HG03108 (cell line): ENCODE measurements at regions not wholly inside any gene's neighbourhood (a gene's known extent, or its start where the extent isn't known, plus 50 kb on each side); places are given as distances from the start of the nearest gene placed in this dataset.
A peak's percentile ranks its signal among the peaks of the same experiment; 100 is the strongest.

Experiments used
- ATAC-seq: cut with Tn5 transposase; IDR thresholded peaks from one replicate; pipeline ENCODE4 v1.9.1; 2021; ENCODE audit warnings: moderate library complexity; ENCODE audit not compliant: unreplicated experiment

DNA sequence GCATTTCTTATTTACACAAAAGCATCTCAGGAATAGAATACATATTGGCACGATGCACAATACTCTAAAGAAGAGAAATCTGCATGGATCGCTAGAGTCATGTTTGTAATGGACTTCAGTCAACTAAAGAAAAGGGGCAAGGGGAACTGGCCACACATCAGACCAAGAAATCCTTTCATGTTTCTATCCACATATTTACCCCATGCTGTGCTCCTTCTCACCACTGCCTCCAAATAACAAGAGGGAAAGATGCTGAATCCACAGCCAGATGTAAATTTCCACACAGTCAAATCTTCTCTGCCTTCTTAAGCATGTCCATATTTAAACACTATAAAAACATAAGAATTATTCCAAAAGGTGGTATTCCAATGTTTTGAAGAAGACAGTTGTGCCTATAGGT, 67.6 kb downstream of the COX18 start:
- no peak for ATAC-seq

DNA sequence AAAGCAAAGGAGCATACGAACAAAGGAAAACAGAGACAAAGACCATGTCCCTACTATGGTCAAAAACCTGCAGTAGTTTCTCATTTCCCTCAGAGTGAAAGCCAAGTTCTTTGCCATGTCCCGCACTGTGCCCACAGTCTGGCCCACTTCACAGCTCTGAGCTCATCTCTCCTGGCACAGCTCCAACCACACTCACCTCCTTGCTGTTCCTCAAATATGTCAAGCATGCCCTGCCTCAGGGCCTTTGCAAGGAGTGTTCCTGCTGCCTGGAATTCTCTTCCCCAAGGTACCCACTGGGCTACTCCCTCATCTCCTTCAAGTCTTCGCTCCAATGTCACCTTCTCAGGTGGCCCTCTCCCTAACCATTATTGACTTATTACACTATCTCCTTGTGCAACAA, 72.1 kb downstream of the COX18 start:
- ATAC-seq, result no peak

- no peak for ATAC-seq
These were observed 74.8 kb downstream of the COX18 start for GRCh38 chr4:72994670-72995069.

DNA sequence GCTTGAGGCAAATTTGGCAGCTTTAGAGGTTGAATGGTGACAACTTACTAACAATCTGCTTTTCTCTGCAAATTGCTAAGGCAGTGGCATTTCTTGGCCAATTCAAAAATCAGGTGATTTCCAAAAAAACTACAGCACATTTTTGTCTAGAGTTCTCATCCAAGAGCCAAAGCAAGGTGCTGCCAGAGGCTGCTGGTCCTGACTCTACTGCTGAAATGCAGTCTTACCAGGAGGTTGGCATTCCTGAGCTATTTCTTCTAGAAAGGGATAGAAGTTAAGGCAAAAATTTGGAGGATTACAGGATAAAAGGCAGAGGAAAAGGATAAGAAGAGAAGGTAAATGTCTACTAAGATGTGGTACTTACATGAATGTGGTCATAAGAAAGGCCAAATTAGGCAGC, 75.6 kb downstream of the COX18 start:
- no peak for ATAC-seq

GRCh38 chr4:72991873-72992272, 77.6 kb downstream of the COX18 start:
- ATAC-seq, result no peak

DNA sequence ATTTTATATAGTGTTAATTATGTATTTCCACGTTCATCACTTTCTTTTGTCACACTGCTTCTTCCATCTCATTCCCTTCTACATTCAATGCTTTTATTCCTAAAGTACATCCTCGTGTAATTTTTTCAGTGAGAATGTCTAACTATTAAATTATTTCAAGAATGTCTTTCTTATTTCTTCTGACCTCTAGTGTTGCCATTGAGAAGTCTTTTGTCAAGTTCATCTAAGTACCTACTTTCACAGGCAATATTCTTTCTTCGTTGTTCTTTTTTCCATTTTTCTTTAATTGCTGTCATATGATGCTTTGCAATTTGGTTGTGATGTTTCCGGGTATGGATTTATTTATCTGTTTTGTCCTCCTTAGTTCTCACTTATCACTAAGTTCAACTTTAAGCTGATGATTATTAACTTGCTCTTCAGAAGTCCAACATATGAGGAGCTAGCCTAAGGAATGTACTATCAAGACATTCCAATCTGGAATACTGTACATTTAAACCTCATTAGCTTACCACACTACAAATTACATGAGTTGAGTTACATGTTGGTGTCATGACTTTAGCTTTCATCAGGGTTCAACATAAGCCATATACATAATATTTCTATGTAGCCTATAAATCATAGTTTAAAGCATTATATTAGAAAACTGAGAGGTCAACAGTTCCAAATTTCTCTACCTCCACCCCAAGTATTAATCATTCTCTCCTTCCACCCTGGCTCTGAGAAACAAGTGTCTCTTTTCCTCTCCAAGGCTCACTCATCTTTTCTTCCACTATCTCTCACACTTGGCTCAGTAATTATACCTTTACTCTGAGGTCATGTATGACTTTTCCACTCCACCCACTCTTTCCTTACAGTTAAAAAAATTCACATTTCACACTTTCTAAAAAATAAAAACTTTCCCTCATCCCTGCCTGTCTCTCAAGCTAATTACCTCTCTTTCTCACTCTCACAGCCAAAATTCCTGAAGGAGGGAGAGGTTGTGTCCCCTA, 81.5 kb downstream of the COX18 start:
- no peak for ATAC-seq

- ATAC-seq, result no peak
These were observed 85.2 kb downstream of the COX18 start for GRCh38 chr4:72984351-72984750.

DNA sequence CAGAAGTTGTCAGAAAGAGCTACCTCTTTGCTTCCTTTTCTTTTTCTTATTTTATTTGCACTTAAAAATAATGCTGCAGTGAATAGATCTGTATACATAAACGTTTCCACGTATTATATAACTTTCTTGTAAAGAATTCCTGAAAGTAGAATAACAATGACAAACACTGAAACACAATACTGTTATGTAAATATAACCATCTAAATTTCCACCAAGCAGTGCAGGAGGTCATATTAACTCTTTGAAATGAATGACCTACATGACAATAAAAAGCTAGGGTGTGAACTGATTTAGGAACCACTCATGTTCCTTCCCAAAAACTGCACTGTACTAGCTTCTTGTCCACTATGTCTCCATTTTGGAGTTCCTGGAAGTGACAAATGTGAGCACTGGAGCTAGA, 85.8 kb downstream of the COX18 start:
- ATAC-seq, result no peak

DNA sequence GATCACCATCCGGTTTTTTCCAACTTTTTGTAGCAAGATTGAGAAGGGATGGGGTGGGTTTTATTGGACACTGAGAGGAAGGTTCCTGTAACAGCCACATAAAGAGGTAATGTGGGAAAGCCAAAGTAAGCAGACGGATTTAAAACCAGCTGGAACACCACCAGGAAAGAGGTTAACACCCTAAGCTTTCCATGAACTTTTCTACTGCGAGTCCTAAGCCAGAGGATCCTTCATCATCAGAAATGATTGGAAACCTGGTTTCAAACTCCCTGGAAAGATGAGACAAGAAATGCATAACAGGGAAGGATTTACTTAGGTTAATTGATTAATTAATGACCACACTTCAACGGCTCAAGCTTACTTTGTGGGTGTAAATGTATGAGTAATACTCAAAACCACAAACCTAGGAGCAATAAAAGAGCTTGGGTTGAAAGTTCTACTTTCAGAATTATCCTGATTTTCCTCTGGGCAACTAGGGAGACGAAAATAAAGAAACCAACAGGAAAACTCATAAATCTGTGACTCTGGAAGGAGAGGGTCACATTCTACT, 91.5 kb downstream of the COX18 start:
- no peak for ATAC-seq

- no peak for ATAC-seq
These were observed 94.1 kb downstream of the COX18 start for GRCh38 chr4:72975488-72975784.

- ATAC-seq, result no peak
These were observed 94.6 kb downstream of the COX18 start for GRCh38 chr4:72974694-72975487.

DNA sequence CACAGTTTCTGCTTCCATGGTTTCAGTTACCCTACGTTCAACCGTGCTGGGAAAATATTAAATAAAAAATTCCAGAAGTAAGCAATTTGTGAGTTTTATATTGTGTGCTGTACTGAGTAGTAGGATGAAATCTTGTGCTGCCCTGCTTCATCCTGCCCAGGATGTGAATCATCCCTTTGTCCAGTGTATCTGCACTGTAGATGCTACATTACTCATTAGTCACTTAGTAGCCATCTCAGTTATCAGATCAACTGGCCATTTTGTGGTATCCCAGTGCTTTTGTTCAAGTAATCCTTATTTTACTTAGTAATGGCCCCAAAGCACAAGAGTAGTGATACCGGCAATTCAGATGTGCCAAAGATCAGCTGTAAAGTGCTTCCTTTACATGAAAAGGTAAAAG, 97.9 kb downstream of the COX18 start:
- no peak for ATAC-seq

- no peak for ATAC-seq
These were observed 98.8 kb downstream of the COX18 start for GRCh38 chr4:72970756-72971155.

- no peak for ATAC-seq
These were observed 99.5 kb downstream of the COX18 start for GRCh38 chr4:72969976-72970375.

DNA sequence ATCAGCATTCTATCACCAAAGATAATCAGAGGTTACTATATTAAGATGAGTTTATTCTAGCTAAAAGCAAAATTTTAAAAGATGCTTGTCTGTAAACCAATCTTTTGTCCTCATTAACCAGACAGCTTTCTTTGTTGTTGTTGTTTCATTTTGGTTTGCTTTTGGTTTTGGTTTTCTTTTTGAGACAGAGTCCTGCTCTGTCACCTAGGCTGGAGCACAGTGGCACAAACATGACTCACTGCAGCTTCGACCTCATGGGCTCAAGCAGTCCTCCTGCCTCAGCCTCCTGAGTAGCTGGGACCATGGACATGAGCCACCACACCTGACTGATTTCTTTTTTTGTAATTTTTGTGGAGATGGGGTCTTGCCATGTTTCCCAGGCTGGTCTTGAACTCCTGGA, 102.9 kb downstream of the COX18 start:
- ATAC-seq, result peak; percentile 84

- ATAC-seq, result no peak
These were observed 110.1 kb downstream of the COX18 start for GRCh38 chr4:72959411-72959810.

DNA sequence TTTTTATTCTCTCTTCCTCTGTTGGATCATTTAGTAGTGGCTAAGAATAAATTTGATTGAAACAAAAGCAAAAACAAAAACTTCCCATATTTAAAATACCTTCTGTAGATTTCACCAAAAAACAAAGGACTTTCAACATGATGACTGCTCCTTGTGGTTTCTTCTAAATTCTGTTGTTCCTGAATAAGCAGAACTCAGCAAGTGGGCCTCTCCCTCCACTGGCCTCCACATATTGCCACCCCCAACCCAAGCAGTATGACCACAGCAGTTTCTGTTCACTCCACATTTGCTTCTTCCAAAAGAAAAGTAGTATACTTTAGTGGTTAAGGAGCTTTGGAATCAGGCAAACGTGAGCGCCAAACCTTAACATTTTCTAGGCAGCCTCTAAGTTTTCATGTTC, 114.7 kb downstream of the COX18 start:
- ATAC-seq, result no peak

GRCh38 chr4:72953571-72953970, 115.9 kb downstream of the COX18 start:
- no peak for ATAC-seq

DNA sequence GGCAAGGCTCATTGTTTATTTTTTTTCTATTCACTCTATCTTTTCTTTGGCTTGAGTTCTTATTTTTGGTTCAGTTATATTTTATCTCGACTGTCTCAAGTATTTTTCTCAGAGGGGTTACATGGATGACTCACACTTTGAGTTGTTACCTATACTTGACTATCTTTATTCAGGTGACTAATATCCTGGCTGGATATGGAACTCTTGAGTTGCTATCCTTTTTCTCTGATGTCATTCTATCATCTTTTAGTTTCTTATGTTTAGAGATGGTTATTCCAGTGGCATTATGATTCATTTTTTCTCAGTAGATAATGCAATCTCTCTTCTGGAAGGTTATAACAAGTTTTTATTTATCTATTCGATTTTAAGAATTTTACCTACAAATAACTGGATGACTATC, 117.9 kb downstream of the COX18 start:
- ATAC-seq, result no peak

DNA sequence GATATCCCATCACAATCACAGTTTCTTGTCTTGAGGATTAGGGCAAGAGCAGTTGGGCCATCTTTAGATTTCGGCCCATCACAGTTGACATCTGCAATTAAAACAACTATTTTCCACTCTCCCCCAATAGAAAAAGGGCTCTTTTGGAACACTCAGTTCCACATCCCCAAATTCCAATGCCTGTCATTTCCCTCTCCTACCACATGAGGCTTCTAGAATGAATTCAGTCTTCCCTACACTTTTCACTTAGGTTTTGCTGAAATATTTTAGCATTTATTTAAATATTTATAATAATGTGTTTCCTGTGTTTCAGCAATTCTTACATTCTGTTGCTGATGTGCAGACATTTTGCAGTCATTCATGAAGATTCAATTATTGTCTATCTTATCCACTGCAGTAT, 118.4 kb downstream of the COX18 start:
- ATAC-seq, result no peak

GRCh38 chr4:72948080-72948479, 121.4 kb downstream of the COX18 start:
- ATAC-seq, result no peak
